CD4-positive, alpha-beta T cell treated with Interleukin-15 for 4 hours (primary cell): ENCODE measurements at regions not wholly inside any gene's neighbourhood (a gene's known extent, or its start where the extent isn't known, plus 50 kb on each side); places are given as distances from the start of the nearest gene placed in this dataset.
"Not testable (repeated sequence)": the region's sequence is repeated elsewhere in the genome, so short reads cannot be mapped to it uniquely, and the experiment has no call there.

ENCODE experiments used
- DNase-seq: peaks from one replicate; pipeline ENCODE4 v3.0.0-alpha.2; 2020; ENCODE audit warnings: low spot score

- no peak for DNase-seq
Observed at GRCh38 chr2:58495806-58496205, 254.7 kb upstream of the FANCL start.

GRCh38 chr2:58494071-58494501 lies 253.0 kb upstream of the FANCL start:
- no peak for DNase-seq

GRCh38 chr2:58484629-58485028 lies 243.5 kb upstream of the FANCL start:
- DNase-seq: no peak

- no peak for DNase-seq
Observed at GRCh38 chr2:58484221-58484620, 243.1 kb upstream of the FANCL start.

- DNase-seq: no peak
Observed at GRCh38 chr2:58483307-58483706, 242.2 kb upstream of the FANCL start.

- DNase-seq: no peak
Observed at GRCh38 chr2:58481670-58482069, 240.5 kb upstream of the FANCL start.

- DNase-seq: no peak
Observed at GRCh38 chr2:58480141-58480540, 239.0 kb upstream of the FANCL start.

GRCh38 chr2:58479535-58480140 lies 238.5 kb upstream of the FANCL start:
- no peak for DNase-seq

- no peak for DNase-seq
Observed at GRCh38 chr2:58476556-58476955, 235.4 kb upstream of the FANCL start.

GRCh38 chr2:58475756-58476155 lies 234.6 kb upstream of the FANCL start:
- DNase-seq: no peak

- no peak for DNase-seq
Observed at GRCh38 chr2:58473165-58473564, 232.0 kb upstream of the FANCL start.

GRCh38 chr2:58466804-58467203 lies 225.7 kb upstream of the FANCL start:
- no peak for DNase-seq

GRCh38 chr2:58466021-58466420 lies 224.9 kb upstream of the FANCL start:
- DNase-seq: not testable (repeated sequence)

- no peak for DNase-seq
Observed at GRCh38 chr2:58460670-58461069, 219.5 kb upstream of the FANCL start.

GRCh38 chr2:58449286-58450010 lies 208.3 kb upstream of the FANCL start:
- no peak for DNase-seq

- DNase-seq: no peak
Observed at GRCh38 chr2:58448845-58449244, 207.7 kb upstream of the FANCL start.

- DNase-seq: no peak
Observed at GRCh38 chr2:58448065-58448507, 207.0 kb upstream of the FANCL start.

GRCh38 chr2:58447586-58447985 lies 206.5 kb upstream of the FANCL start:
- DNase-seq: no peak

- no peak for DNase-seq
Observed at GRCh38 chr2:58441643-58442042, 200.5 kb upstream of the FANCL start.

GRCh38 chr2:58436872-58437271 lies 195.7 kb upstream of the FANCL start:
- no peak for DNase-seq

- no peak for DNase-seq
Observed at GRCh38 chr2:58435246-58435645, 194.1 kb upstream of the FANCL start.

- no peak for DNase-seq
Observed at GRCh38 chr2:58434692-58435091, 193.6 kb upstream of the FANCL start.

GRCh38 chr2:58432491-58433170 lies 191.5 kb upstream of the FANCL start:
- no peak for DNase-seq
